Inflammatory macrophage treated with lipopolysaccharide for 1 hour (primary cell): ENCODE measurements at regions not wholly inside any gene's neighbourhood (a gene's known extent, or its start where the extent isn't known, plus 50 kb on each side); places are given as distances from the start of the nearest gene placed in this dataset.

ENCODE experiments used
- DNase-seq, 2 donors: peaks; one replicate each; pipeline ENCODE4 v3.0.0-alpha.2; 2020 to 2022

DNA sequence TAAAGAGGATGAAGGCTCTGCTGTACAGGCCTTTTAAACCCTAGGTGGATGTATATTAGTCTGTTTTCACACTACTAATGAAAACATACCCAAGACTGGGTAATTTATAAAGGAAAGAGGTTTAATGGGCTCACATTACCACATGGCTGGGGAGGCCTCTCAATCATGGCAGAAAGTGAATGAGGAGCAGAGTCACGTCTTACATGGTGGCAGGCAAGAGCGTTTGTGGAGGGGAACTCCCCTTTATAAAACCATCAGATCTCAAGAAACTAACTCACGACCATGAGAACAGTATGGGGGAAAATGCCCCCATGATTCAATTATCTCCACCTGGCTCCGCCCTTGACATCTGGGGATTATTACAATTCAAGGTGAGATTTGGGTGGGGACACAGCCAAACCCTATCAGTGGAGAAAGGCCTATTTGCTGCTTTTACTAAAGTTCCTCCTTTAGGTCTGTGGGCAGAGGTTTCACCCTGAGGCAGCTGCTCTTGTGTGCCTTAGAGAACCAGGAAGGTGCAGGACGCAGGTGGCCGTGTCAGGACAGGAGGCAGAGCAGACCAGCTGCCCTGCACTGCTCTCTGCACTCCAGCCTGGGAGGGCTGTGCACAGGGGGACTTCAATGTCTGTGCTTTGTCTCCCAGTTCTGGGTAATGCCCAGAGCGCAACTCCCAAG, 178.8 kb upstream of the HDAC4 start:
- DNase-seq, result no peak

DNA sequence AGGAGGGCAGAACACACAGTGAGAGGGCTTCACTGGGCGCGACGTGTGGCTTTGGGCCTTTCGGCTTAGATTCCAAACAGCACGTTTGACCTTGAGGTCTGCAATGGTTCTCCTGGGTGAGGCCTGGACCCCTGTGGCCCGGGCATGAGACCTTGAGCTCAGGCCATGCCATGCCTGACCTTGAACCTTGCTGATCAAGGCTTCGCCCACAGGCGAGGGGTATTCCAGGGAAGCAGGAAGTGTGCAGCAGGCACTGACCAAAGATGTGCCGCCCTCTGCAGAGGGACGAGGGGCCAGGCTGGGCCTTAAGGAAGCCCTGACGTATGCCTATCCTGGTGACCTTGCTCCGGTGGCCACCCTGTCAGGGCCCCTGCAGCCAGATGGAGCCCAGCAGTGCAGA, 178.3 kb upstream of the HDAC4 start:
- no peak for DNase-seq

DNA sequence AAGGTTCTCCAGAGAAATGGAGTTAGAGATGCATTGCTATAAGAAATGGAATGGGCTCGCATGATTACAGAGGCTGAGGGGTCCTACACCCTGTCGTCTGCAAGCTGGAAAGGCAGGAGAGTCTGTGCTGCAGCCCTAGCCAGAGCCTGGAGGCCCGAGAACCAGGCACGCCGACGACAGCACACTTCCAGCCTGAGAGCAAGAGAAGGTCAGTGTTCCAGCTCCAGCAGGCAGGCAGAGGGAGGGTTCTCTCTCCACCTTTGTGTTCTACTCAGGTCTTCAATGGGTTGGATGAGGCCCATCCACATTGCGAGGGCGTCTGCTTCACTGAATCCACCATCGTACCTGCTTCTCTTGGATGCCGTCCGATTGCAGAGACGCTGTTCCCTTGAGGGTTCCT, 177.6 kb upstream of the HDAC4 start:
- DNase-seq, result no peak

DNA sequence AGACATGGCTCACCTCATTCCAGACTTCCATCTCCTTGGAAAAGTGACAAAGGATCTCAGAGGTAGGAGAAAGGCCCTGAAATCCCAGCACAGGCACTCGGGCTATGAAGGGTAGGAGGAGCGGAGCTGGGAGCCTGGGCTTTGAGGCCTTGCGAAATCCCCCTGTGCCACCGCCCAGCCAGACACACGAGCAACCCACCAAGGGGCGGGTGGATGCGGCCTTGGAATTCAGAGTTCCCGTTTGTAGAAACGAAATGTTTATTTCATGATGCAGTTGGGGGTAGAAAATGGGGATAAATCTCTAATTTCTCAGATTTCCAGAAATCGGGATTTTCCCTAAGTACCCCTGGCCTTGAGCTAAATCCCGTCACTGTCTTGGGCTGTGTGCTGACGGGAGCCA, 177.1 kb upstream of the HDAC4 start:
- DNase-seq, result no peak

DNA sequence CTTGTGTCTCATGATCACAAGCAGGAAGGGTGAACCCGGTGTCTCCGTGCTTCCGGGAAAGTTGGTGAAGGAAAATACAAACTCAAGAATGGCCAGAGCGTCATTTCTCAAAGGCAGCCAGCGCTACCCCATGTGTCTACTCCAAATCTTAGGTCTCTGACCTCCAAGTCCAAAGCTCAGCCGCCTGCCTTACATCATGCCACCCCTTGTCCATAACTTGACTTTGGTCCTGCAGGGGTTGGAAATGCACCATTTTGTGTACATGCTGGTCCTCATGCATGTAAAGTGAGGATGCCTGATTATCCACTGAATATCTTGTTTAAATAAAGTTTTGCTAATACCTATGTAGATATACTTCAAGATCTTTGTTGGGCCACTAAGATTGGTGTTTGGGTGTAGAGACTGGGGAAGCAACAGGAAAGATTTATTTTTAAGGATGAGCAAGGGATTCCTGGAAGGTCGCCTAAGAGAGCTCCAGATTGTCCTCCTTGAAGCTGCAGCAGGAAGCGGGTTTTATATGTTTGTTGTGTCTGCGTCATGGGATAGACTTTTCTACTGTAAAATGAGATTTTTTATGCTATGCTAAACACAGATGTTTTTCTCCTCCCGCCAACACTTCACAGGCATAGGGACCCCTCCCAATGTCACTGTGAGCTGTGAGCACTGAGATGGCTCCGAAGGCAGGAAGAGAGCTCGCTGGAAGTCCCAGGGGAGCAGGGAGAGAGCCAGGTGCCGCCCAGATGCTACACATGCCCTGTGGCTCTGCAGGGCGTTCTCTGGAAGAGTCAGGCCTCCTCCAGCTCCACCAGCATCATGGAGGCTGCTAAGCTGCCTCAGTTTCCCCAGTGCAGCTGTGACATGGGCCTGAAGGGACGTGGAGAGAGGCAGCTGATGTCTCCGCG, 176.2 kb upstream of the HDAC4 start:
- no peak for DNase-seq

DNA sequence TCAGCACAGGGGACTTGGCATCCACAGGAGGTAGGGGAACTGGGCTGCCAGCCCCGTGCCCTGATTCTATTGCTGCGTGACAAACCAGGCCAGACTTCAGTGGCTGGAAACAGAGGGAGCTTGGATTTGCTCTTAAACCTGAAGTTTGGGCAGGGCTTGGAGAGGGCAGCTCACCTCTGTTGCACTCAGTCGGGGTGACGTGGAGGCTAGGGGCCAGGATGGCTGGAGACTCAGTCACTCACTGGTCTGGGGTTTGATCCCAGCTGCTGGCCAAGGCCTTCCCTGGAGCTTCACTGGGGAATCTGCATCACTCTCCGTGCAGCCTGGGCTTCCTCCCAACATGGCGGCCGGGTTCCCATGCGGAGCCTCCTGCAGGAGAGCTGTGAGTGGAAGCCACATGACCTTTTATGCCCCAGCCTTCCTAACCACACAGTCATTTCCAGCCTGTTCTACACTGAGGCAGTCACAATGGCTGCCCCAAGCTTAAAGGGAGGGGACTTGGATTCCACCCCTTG, 175.2 kb upstream of the HDAC4 start:
- DNase-seq, result no peak

DNA sequence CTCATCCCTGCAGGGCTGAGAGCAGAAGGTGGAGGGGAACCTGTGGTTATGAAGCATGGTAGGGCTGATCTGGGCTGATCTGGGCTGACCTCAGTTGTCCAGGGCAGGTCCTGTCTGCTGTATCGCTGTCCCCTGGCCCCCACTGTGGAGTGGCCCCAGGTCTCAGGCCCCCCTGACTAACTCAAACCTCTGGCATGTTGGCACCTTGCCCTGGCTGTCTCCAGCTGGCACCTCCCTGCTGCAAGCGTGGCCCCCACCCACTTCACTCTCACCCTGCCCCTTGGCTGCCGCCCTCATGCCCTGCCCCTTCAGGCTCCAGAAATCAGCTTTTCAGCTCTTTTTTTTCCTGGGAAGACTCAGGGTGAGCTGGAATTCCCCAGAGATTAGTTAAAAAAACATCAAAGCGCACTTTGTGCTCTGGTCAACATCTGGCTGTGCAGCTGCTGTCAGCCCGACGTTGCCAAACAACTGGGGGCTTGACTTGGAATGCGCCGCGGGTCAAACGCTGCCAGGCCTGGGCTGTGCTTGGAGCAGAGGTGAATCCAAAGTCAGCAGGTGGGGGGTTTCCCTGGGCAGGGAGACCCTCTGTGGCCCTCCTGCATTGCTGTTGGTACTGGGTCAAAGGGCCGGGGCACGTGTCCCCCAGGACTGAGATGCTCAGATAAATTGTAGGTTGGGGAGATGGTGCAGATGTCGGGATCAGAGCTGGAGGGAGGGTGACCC, 173.8 kb upstream of the HDAC4 start:
- DNase-seq, result no peak

DNA sequence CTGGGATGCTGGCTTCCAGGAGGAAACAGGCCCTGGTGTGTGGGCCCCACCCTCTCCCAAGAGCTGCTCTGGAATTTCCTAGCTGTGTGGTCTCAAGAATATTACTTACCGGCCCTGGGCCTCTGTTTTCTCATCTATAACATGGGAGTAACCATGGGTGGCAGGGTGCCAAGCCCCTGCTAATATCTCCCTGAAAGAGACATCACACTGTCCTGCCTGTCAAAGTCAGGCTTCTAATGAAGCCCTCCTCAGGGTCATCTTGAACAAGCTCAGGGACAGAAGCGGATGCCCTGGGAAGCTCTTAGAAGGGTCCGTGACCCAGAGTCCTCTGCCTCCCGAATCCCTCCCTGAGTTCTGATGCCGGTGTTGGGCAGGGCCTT, 173.2 kb upstream of the HDAC4 start:
- DNase-seq, result no peak

DNA sequence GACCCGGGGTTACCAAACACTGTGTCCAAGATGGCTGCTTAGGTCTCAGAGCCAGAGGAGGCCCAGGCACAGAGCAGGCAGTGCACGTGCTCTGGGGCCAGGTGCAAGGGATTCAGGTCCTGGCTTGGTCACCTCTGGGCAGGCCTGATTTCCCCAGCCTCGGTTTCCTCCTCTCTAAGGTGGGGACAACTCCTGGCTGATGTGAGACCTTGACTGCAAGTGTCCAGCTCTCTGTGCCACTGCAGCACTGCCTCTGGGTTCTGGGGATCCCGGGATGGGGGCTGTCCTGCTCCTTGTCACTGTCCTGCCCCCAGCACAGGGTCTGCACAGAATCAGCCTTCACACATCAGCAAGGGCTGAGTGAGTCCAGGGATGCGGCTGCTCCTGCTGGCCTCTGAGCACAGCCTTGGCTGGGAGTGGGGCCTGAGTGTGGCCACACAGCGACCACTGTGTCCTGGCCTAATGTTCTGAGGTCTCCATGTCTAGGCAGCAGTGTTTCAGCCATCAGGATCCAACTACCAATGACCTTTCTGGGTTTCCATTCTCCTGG, 170.2 kb upstream of the HDAC4 start:
- no peak for DNase-seq

DNA sequence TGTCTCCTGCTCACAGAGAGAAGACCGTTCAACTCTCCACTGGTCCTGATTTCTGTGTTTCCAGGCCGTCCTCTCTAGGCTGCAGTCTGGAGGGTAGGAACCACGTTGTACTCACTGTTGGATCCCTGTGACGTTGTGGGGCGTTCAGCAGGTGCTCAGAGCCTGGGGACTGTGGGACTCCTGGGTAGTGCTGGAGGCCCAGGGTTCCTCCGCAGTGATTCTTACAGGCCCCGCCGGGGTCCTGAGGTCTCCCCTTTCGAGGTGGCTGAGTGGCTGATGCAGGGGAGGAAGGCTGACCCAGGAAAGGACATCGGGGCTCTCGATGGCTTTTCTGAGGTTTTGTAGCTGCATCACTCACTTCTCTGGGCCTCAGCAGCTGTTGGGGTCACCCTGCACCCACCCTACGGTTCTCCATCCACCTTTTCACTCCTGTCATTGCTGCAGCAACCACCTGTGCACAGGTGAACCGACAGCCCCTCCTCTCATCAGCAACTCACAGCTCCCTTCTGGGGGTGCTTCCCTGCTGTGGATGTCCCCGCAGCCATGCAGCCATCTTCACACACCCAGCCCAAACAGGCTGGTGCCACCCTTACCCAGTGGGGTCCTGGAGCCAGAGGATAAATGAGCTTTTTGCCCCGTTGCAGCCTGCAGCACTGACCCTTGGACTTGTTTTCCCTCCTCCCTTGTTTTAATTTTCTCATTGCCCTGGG, 169.6 kb upstream of the HDAC4 start:
- no peak for DNase-seq

DNA sequence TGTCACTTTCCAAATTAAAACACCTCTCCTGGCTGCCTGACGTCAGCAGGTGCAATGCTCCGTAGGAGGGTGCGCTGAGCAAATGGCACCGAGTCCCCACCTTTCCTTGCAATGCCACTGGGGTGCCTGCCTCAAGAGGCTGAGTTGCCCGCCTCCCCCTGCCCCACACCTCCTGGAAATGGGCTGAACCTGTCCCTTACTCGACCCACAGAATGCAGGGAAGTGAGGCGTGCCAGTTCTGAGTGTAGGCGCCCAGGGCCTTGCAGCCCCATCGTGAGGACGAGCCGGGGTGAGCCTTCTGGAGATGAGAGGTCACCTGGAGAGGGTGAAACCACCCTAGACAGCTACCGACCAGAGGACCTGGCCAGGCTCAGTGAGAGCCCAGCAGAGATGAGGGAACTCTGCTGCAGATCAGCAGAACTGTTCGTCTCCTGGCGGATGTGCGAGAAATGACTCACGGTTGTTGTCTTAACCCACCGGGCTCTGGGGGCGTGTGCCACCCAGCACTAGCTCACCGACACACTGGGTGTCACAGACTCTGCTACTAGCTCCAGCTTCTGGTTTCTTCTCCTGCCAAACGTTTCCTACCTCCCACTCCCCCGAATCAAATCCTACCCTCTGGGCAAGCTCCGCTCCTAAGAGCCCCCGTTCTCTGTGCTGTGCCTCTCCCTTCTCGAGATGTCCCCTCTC, 168.7 kb upstream of the HDAC4 start:
- peak in 1 of 2 donors; percentile 4 for DNase-seq

DNA sequence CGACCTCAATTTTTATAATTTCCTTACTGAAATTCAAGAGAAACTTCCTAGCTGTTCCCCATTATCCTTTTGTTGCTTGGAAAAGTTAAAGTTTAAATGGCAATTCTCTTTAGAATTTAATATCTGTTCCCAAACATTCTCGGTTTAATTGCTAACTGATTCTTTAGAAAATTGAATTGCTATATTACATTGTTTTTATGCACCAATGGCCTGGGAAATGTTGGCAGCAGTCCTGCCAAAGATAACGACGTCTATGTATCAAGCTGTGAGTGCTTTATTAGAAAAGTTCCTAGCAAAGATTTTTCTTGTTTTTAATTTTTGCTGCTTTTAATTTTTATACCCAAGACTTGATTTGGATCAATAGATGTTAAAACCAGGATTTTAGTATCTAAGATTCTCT, 167.8 kb upstream of the HDAC4 start:
- DNase-seq, result no peak

DNA sequence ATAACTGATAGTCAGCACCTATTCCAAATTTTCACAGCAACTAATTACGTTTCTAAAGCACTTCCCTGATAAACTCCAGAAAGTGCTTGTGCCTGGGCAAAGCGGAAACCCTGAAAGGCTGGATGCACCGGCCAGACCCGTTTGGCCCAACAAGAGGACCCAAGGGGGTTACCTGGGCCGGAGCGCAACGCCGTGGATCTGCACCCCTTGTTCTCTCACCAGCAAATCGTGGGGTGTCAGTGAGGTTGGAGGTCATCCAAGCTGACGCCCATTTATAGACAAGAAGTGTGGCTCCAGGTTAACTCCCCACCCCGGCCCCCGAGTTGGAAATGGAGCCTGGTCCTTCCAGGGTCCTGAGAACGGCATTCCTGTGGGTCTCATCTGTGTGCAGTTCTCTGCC, 167.0 kb upstream of the HDAC4 start:
- DNase-seq, result no peak

DNA sequence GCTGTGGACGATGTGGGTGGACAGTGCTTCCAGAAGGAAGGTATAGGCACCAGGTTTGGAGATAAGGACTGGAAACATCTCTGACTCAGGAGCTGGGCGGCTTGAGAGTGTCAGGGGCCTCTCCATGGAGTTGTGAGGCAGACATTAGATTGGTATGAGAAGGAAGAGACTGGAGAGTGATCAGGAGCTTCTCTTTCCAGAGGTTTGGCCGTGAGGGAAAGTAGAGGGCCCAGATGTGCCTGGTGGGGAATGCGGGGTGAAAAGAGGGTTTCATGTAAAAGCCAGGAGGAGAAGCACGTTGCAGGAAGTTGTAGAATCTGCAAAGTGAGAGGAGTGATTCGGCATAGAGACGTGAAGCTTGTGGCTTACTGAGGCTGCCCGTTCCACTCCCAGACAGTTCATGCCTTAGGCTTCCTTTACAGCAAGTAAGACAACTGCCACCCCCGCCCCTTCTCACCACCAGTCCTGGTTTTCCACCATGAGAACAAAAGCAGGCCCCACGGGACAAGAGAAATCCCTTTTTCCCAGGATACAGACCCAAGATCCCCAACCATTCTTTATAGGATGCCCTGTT, 166.3 kb upstream of the HDAC4 start:
- DNase-seq, result no peak

DNA sequence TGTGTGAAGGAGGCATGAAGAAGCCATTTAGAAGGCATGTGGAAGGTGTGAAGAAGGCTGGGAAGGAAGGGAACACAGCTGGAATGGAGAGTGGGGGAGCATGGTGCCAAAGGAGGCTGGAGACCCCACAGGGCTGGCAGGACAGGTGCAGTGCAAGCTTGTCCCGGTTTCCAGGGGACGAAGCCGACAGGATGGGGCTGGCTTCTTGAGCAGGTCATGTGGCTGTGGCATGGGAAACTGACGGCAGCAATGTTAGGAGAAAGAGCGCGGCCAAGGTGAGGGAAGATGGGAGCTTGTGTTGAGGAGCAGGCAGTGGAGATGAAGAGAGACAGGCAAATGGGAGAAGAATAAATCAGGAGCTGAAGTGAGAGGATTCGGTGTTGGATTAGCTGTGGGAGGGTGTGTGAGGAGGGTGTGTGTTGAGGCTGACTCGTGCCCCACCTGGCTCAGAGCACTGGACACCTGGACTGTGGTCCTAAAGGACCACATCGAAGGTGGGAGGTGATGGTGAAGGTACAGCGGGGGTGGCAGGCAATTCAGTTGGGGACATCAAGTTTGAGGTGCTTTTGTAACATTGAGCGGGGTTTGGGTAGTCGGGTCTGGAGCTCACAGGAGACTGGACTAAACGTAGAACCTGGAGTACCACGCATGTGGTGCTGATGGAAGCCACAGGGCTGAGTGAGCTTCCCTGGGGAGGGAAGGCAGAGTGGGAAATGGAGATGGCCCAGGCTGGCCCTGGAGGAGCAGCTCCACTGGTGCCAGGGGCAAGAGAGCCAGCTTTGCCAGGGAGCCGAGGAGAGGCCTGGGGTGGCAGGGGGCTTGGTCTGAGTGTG, 165.6 kb upstream of the HDAC4 start:
- DNase-seq, result no peak

DNA sequence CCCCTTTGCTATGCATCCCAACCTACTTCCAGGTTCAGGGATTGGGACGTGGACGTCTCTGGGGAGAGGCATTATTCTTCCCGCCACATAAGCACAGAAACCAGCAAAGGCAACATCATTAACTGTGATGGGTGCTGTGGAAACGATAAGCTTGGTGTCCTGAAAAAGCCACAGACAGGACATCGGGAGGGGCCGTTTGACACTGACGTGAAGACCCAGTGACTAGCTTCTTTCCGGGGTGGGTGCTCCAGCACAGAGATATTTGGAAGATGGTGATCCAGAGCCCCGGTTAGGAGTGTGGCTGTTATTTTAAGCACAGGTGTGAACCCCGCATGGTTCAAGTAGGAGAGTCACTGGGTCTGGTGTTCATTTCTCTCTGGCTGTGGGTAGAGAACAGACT, 163.8 kb upstream of the HDAC4 start:
- no peak for DNase-seq

DNA sequence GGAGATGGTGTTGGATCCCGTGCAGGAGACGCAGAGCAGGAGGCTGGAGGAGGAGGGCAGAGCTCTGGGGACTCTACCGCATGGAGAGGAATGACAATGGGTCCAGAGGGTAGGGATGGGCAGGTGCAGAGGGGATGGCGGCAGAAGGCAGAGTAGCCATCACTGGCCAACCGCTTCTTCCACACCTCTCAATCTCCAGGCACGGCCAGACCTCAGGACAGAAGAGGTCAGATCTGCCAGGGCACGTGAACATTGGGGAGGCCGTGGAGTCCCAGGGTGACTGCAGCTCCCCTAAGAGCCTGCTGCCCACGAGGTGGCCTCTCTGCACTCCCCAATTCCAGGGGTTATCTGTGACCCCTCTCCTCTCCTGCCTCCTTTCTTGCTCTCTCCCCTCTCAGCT, 162.7 kb upstream of the HDAC4 start:
- no peak for DNase-seq

DNA sequence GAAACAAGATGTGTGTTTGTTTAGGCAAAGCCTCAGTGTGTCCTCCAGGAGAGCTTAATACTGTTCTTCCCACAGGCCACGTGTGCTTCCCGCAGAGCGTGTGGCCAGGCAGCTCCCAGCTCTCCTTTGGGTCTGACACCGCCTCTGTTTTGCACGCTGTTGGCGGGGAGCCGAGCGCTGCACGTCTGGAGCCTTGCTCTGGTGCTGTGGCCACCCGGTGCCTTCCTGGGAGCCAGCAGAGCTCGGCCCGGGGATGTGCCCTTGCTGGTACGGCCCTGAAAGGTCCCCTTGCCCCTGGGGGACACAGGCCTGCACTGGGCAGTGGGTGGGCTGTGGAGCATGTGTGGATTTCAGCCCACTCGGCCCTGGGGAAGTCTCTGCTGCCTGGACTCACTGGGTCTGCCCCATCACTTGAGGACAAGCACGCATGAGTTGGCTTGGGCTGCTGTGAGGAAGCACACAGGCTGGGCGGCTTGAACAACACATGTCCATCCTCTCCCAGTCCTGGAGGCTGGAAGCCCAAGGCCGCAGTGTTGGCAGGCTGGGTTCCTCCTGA, 160.7 kb upstream of the HDAC4 start:
- DNase-seq, result no peak

DNA sequence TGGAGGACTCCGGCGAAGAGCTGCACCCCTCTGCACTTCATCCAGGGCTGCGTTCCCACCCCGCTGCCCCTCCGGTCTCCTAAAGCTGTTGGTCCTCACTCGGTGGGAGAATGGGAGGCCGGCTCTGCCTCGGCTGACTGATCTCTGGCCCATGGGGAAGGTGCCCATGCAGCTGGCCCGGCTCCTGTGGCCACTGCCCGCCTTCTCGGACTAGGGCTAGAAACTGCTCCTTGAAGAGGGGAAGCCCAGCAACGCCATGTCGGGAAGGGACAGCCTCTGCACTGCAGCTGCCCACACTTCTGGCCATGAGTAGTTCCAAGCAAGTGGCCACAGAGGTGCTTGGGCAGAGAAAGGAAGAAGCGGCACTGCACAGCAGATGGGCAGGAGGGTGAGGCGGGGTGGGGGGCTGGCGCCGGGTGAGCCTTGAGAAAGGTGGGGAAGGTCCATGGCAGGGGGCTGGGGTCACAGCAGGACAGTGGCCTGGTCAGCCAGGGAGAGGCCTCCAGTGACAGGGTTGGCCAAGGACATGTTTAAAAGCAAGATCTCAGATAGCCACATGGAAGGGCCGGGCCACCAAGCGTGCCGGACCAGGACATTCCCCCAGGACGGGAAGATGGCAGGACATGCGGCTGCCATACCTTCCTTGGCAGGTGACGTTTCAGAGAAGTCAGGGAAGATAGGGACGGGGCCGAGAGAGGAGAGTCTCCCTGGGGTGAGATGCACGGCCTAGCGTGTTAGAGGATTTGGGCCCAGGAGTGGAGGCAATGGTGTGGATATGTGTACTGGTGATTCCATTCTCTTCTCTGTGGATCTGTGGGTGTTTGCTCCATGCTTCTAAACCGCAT, 158.8 kb upstream of the HDAC4 start:
- no peak for DNase-seq
